ENCODE measurements at regions not wholly inside any gene's neighbourhood (a gene's known extent, or its start where the extent isn't known, plus 50 kb on each side); places are given as distances from the start of the nearest gene placed in this dataset.

DNA sequence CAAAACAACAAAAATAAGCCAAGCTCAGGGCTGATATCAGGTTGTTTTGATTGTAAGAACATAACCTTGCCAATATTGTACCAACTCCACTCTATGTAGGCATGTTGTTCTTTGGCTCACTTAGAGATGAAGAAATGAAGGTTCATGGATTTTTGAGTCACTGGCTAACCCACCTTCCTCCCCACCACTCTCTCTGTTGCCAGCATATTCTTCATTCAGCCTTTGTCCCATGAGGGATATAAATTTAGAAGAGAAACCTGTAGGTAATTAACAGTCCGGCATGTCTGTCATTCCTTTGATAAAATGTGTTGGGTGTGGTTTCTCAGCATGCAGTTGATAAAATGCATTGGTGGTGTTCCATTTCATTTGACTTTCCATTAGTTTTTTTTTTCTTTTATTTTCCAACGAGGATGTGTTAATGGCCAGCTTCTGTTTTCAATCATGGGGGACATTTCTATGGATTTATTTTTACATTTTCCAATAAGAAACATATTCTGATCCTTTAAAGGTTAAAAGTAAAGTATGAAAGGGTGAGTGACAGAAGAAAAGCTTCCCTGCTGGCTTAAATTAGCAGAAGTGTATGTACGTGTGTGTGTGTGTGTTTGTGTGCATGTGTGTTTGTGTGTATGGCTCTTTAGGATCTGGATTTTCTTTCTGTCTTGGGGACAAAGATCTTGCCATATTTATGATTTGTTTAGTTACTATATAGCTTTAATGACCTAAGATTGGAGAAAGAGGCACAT, 166.2 kb upstream of the KCNJ16 start:
- DNase-seq: no peak

DNA sequence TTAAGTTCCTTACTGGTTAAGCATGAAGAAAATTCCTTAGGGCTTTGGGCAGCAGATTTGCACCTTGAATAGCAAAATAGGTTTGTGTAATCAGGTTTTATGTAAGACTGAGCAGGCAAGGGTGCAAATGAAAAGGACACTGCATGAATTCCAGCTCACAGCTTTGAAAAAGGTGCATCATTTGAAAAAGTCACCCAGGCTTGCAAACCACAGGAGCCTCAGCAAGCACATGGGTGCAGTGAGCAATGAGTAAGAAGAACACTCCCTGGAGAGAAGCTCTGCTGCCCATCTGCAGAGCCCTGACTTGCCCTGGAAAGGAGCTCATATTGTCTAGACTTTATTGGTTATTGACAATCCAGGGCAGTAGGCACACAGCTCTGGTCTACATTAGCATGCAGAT, 165.6 kb upstream of the KCNJ16 start:
- no peak for DNase-seq

DNA sequence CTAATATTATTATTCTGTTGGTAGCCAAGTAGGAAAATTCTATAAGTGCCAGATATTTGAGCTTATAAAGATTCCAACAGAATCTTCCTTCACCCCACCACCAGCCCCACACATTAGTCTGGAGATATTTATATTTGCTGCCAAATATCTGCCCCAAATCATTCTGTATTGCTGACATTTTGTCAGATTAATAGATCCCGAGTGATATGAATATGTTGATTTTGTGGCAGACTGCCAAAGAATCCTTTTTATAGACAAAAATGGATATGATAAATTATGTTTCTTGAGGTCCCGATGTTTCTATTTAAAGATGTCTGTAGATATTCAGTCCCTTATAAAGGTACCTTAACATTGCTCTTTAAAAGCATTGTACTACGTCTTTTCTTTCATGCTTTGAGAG, 162.2 kb upstream of the KCNJ16 start:
- no peak for DNase-seq

DNA sequence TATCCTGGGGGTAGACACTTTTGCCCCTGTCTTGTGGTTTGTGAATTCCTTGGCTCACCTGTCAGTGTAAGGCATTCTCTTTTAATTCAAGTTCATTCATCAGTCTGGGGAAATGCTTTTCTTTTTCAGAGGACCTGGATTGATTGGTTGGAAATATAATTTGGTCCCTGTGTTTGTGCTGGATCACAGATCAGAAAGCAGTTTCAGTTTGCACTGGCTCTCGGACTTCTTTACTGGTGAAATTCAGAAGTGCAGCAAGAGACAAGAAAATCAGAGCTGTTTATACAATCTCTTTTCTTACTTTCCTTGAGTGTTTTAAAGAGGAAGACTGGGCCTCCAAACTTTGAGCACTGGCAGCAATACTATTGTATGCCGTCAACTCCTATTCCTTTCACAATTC, 161.8 kb upstream of the KCNJ16 start:
- DNase-seq: no peak

DNA sequence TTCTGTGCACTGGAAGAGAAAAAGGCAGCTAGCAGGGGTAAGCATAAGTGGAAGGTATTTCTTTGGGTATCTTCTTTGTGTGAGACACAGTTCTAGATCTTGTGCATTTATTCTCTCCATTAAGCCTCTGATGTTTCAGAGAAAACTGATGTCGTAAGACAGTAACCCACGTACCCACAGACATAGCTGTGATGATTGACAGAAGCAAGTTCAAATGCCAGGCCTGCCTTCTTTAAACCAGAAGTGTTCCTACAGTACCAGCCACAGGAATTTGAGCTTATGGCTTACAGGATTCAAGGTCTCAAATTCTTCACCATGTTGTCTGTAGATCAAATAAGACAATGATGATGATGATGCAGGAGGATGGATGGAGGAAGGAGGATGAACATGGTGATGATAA, 161.4 kb upstream of the KCNJ16 start:
- DNase-seq: no peak

DNA sequence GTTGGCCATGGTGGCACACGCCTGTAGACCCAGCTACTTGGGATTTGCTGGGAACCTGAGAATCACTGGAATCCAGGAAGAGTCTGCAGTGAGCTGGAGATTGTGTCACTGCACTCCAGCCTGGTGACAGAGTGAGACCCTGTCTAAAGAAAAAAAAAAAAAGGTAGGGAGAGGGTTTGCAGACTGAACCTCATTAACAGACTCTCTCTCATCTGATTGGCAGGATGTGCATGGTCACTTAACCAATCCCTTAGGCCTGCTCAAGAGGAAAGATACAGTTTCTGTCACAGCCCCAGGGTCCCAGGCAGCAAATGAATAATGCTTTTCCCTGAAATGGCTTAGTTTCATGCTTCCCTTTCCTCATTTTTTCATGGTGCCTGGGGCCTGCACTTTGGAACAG, 160.5 kb upstream of the KCNJ16 start:
- DNase-seq: no peak

DNA sequence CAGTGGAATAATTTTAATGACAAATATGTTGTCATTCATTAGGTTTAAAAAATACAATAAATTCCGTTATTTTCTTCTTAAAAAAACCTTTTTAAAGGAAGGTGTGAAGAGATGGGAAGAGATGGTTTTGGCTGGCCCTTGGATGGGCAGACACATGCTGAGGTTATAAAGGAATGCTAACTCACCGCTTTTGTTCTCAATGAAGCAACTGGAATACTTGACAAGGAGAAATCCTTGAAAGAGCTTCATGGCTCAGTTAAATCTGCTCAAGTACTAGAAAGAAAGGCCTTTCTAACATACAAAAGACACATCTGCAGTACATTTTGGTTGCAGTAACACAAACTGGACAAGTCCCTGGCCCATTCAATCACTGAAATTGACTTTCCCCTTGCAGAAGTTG, 158.3 kb upstream of the KCNJ16 start:
- no peak for DNase-seq

DNA sequence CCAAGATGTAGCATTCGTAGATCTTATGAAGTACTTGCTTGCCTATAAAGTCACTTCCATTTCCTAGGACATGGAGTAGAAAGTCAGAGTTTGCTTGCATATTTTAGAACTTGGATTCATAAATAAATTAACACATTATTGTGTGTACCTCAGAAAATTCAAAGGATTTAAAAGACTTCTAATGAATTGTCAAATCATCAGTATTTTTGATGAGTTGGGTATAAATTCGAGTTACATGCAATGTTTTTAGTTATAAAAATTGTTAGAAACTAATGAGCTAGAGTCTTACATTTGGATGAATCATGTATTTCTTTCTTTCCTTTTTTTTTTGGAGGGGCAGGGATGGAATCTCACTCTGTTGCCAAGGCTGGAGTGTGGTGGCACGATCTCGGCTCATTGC, 156.9 kb upstream of the KCNJ16 start:
- no peak for DNase-seq

DNA sequence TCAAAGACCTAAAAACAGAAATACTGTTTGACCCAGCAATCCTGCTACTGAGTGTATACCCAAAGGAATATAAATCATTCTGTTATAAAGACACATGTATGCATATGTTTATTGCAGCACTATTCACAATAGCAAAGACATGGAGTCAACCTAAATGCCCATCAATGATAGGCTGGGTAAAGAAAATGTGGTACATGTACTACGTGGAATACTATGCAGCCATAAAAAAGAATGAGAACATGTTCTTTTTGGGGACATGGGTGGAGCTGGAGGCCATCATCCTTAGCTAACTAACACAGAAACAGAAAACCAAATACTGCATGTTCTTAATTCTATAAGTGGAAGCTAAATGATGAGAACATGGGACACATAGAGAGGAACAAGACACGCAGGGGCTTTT, 155.2 kb upstream of the KCNJ16 start:
- DNase-seq: no peak

DNA sequence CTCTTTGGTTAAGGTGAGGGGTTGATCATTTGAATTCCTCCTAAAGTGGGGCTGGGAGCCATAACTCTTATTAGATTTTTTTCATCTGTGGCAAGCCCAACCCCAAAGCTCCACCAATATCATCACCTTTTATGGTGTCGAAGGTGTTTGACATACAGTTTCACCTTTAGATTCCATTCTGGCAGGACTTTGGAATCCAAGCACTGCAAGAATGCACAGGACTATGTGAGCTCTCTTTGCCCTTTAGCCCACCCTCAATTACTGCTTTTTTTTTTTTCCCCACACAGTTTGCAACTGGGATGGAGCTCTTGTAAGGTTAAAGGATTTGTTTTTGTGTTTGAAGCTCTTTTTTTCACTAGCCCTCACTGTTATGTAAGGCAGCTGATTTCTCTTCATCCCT, 154.0 kb upstream of the KCNJ16 start:
- DNase-seq: no peak

DNA sequence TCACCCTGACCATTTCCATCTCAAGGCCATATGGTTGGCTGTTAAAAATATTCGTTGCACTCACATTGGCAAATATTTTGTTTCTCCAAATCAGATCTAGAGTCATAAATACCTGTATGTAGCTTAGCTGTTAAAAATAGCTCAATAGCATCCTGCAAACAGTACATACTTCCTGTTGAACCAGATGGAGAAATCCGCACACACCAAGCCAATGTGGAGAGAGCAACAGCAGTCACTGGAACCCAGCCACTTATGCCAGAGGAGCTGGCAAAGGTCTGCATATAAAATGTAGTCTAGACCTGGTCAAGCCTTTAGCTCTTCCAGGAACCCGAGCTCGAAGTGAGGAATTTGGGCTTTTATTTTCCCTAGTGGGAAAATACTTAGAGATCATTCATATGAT, 146.4 kb upstream of the KCNJ16 start:
- no peak for DNase-seq

DNA sequence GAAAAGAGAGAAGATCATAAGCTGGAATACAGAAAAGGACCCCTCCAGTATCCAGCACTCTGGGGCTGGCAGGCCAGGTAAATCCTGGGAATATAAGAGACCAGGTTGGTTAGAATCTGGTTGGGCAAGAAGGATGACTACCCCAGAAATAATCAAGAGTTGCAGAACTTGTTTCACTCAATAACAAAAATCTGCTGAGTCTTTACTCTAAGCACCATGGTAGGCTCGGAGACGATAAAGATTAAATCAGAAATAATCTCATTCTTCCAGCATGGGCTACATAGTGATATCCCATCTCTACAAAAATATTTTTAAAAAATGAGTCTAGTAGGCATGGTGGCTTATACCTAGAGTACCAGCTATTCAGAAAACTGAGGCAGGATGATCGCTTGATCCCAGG, 138.0 kb upstream of the KCNJ16 start:
- no peak for DNase-seq

DNA sequence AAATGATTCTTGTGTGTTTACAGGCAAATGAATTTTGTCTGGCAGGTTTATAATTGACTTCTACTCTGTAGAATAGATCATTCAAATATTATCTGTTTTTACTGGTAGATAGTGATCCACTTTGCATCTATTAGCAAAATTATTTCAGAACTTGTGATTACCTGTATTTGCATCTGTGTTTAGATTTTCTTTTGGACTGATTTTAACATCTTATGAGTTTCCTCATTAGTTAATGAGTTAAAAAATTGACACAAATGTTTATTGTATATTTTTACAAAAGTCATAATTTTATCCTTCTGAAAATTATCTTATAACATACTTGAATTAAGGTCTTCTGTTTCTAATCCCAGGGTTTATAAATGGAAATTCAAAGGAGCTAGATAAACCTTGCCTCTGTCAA, 132.0 kb upstream of the KCNJ16 start:
- DNase-seq: no peak

DNA sequence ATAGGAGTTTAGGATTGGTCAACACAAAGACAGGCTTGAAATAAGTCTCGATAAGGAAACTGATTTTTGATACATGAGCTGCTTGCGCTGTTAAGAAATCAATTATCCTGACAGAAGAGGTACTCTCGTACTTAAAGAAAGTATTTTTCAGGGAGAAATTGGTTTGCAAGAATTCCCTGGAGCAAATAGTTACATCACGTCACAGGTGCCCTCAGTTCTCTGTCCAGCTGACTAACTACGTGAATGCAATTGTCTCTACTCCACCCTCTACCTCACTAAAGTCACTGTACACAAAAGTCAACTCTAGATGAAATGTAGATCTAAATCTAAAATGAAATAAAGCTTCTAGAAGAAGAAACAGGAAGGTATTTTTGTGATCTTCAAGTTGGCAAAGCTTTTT, 130.6 kb upstream of the KCNJ16 start:
- DNase-seq: no peak

DNA sequence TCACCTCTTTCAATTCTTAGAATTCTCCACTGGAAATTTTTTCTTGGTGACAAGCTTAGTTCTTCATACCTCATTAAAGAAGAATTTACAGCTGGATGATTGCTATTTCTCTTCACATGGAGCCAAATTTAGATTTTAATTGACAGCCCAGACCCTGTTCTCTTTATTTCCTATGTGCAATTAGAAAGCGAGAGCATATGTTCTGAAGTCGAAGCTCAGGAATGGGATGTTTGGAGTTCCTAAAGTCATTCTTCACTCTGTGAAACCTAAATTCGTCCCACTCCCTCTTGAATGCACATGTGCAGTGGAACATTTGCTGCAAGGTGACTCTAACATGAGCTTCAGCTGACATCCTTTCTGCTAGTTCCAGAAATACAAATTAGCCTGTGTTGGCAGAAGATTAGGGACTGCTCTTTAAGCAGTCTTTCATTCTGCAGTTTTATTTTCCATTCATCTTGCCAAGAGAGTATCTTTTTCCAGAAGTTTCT, 129.3 kb upstream of the KCNJ16 start:
- no peak for DNase-seq

DNA sequence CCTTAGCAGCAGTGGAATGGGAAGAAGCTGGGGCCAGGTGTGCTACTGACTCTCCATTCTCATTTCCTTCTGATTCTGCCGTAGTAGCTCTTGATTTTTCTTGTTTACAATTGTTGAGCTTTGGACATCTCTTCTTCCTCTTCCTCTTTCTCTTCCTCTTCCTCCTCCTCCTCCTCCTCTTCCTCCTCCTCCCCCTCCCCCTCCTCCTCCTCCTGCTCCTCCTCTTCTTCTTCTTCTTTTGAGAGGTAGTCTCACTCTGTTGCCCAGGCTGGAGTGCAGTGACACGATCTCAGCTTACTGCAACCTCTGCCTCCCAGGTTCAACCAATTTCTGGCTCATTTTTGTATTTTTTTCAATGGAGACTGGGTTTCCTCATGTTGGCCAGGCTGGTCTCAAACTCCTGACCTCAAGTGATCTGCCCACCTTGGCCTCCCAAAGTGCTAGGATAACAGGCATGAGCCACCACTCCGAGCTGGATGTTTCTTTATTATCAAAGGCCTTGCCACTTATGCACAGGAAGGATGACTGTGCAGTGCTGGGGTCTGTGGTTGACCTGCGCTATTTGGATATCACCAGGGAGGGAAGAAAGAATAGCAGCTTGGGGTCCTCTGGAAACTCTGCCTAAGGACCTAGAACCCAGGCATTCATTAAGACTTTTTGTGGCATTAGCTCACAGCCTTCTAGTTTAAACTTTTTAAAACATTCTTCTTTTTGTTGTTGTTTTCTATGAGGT, 127.8 kb upstream of the KCNJ16 start:
- DNase-seq: no peak

DNA sequence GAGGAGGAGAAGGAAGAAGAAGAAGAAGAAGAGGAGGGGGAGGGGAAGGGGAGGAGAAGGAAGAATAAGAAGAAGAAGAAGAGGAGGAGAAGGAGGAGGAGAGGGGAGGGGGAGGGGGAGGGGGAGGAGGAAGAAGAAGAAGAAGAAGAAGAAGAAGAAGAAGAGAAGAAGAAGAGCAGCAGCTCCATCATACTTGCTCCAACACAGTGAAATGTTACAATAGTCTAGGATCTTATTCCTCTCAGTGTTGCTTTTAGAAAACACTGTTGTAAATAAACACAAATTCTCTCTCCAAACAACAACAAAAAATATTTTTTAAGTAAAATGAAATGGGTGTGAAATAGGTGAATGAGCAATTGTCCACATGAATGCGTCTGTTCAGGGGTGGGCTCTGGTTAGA, 126.6 kb upstream of the KCNJ16 start:
- no peak for DNase-seq

DNA sequence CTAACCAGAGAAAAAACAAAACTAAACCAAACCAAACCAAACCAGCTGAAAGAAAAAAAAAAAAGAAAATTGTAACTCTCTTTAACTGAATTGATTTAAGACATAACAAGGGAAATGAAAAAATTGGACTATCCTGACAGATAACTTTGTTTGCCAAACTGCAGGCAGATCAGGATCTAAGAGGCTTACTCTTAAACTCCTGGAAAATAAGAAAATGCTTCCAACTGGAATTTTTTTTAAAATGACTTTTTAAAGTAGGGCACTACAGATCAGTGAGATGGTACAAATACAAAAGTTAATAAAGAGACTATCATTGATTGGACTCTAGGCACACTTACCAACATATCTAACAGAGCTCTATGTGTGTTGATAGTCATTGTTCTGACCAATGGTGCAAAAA, 125.5 kb upstream of the KCNJ16 start:
- no peak for DNase-seq

DNA sequence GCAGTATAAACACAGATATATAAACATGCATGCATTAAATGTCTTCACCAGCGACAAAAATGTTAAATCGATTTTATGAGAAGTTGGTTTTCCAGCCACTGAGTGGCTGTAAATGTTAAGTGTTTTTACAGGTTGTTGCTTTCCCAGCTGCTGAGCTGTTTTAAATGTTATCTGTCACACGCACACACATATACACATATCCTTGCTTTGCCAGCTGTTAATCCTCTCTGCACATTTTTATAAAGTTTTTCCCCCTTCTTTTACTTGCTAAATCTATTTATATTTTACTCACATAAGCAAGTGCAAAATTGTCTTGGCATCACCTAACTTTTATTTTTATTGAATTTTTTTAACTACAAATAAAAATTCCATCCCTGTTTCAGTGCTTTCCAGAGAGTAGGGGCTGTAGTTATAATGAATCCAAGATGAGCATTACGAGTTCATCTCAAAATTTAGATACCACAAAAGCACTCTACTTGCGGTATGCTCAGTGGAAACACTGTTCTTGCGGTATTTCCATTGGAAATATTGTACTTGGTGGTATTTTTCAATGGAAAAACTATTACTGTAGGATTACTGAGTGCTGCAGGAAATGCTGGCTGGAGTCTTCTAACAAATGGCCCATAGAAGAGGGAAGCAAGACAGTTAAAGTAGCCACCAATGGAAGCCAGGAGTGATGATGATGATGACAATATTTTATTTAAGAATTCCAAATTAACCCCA, 124.9 kb upstream of the KCNJ16 start:
- no peak for DNase-seq

DNA sequence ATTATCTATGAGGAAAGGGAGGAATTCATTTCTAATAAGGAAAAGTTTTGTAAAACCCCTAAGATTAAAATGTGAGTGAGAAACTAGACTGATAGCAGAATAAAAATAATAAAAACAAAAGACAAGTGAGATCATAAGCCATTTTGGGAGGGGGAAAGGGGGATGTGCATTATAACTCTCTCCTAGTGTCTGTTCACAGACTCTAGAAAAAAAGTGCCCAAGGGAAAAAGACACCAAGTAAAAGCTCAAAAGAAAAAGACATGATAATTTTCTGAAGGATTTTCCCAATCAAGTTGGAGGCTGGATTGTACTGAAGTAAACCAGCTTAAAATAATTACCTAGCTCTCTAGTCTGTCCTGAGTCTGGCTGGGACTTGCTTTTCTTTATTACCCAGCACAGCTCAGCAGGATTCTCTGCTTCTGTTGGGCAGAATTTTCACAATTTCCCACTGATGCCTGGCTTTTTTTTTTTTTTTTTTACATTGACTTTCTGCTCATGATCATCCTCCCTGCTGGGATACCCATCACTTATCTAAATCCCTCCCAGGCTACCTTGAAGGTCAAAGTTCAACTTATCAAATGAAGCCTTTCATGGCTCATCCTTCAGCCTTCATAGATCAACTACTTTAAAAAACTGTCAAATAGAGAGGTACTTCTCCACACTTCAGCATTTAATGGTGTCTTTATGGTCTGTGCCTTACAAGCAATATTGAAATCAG, 124.2 kb upstream of the KCNJ16 start:
- DNase-seq: no peak

DNA sequence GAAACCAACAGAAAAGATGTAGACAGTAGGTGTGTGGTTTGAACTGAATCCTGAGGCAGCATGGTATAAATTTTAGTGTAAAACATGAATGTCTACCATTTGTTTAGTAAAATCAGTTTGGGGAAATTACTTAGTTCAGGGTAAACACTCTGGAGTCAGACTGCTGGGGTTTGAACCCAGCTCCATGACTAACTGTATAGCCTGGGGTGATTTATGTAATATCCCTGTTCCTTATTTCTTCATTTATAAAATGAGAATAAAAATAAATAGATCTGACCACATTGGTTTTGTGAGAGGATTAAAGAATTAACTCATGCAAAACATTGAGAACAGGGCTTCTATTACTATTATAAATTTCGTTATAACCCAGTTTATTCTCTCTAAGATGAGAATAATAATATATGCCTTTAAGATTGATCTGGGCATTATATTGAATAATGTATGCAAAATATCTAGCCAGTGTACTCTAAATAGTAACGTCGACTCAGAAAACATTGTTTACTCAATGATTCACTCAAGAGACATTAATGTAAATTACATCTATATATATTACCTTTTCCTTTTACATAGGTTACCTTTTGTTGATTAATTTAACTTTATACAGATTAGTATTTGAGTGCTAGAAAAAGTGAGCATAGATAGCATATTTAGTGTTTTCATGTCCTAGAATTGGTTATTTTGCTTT, 120.6 kb upstream of the KCNJ16 start:
- DNase-seq: no peak

DNA sequence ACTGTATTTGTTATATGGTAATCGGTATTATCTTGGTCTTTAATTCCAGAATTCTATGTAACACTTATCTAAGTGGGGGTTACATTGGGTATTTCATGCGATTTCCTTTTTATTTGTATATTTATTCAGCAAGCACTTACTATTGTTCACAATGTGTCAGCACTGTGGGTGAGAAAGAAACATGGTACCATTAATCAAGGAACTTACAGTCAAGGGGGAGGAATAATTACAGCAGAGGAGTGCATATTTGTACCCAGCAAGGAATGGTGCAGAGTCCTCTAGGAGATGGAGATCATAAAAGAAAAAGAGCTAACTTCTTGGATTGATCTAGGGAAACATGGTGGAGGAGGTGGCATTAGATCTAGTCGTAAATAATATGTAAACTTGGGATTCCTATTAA, 117.0 kb upstream of the KCNJ16 start:
- DNase-seq: no peak

DNA sequence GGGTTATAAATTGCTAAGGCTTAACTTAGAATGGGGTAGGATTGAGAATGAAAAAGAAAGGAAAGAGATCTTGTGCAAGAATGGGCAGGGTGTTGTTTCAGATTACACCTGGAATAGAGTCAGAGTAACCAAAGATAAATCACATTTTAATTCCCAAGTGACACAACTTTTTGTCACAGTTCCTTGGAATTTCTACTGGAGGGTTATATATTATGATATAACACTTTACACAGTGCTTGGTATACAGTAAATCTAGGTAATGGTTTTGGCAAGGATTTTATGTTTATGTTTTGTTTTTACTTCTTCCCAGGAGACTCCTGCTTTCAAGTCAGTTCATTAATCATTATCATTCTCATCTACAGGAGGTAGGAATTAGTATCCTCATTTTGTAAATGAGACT, 115.7 kb upstream of the KCNJ16 start:
- DNase-seq: no peak
